Retina (tissue), 1 donor: ENCODE measurements at regions not wholly inside any gene's neighbourhood (a gene's known extent, or its start where the extent isn't known, plus 50 kb on each side); places are given as distances from the start of the nearest gene placed in this dataset.
"Not testable (repeated sequence)": the region's sequence is repeated elsewhere in the genome, so short reads cannot be mapped to it uniquely, and the experiment has no call there.

ENCODE experiments used
- DNase-seq: peaks from one replicate; pipeline ENCODE4 v3.0.0-alpha.2; 2016

GRCh38 chr1:214095896-214096295, 108.1 kb downstream of the PROX1 start:
- DNase-seq: not testable (repeated sequence)

DNA sequence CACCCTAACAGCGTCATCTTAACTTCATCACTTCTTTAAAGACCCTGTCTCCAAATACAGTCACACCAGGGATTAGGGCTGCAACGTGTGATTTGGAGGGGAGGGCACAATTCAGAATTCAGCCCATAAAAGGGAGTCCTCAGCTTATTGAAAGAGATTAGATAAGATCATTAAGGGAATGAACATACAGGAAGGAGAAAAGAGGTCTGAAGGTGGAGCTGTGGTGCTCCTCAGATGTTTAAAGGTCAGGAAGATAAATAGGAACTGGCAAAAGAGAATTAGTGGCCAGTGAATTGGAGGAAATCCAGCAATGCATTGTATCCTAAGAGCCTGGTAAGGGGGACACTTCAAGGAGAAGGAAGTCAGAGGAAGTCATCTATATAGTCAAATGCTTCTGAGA, 113.5 kb downstream of the PROX1 start:
- DNase-seq: no peak

- DNase-seq: no peak
Observed at GRCh38 chr1:214101828-214102227, 114.1 kb downstream of the PROX1 start.

GRCh38 chr1:214102907-214103306, 115.1 kb downstream of the PROX1 start:
- no peak for DNase-seq

DNA sequence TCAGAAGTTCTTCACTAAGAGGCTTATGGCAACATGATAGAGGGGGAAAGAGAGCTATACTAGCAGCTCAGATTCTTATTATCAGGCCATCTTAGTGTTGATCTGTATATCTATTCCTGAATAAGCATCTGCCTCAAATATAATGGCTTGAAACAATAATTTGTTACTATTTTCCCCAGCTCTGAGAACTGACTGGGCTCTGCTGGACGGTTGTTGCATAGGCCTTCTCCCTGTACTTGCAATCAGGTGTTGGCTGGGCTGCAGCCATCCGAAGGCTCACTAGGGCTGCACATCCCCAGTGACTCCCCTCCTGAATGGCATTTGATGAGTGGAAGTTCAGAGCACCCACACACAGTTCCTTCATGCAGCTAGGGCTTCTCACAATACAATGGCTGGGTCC, 116.0 kb downstream of the PROX1 start:
- DNase-seq: no peak

DNA sequence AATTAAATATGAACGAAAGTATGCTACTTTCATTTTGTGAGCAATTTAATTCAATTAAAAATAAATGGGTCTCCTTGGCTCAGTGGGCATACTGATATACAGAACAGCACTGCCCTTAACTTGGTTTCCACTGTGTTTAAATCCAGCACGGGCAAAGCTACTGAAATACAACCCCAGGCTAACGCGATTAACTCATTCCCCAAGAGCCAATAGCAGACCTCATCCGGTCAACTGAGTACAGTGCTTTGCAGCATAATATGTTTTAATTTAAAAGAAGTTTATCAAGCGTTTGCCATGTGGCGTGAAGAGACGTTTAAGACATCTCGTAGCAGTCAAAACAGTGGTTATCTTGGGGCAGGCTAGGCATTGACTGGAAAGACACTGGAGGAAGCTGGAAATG, 118.6 kb downstream of the PROX1 start:
- no peak for DNase-seq

- DNase-seq: no peak
Observed at GRCh38 chr1:214107322-214108096, 119.7 kb downstream of the PROX1 start.

- DNase-seq: no peak
Observed at GRCh38 chr1:214108097-214108446, 120.3 kb downstream of the PROX1 start.

DNA sequence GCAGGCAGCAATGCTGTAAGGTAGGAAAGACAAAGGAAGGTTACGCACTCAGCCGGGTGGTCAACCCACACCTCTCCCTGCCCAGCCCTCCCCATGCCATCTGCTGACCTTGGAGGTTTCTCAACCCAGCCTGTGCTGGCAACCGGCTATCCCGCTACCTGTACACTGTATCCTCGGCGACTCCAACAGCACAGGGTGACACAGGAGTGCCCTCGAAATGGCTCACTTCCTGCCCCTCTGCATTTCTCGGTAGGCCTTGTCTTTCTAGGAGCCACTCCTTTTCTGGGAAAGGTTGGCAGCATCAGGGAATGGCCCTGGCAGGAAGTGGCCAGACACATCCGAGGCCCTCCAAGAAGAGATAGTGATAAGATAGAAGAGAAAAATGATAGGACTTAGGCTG, 124.0 kb downstream of the PROX1 start:
- no peak for DNase-seq

- DNase-seq: no peak
Observed at GRCh38 chr1:214116258-214116657, 128.5 kb downstream of the PROX1 start.

- no peak for DNase-seq
Observed at GRCh38 chr1:214117780-214118179, 130.0 kb downstream of the PROX1 start.

GRCh38 chr1:214120191-214120590, 132.4 kb downstream of the PROX1 start:
- DNase-seq: no peak

DNA sequence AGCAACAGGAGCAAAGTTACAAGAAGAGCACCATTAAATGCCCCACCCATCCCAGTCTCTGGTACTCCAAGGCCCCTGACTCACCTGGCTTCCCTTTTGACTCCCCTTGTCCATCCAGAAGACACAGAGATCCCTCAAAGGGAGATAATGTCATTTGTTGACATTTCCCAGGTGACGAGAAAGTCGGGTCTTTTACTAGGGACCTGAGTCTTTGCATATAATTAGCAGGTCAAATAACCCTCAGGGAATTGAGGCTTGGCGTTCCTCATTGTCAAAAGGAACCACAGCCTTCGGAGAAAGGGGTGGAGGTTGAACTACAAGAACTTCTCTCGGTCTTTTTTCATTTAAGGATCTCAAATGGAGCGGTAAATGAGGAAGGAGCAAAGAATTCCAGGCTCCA, 133.2 kb downstream of the PROX1 start:
- no peak for DNase-seq

DNA sequence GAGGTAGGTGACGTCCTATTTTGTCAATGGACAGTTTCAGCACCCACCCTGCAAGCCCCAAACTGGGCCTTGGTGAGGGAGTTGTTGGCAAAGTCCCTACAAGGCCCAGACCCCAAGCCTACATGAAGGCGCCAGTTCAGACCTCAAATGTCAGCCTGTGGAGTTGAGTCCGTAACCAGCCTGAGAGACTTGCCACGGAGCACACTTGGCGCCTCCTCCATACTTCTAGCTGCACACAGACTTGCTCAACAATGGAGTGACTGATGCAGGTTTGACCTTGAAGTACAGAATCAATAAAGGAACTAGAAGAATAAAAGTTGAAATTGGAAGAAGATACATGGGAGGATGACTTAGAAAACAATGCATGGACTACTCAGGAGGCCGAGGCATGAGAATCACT, 134.3 kb downstream of the PROX1 start:
- no peak for DNase-seq

DNA sequence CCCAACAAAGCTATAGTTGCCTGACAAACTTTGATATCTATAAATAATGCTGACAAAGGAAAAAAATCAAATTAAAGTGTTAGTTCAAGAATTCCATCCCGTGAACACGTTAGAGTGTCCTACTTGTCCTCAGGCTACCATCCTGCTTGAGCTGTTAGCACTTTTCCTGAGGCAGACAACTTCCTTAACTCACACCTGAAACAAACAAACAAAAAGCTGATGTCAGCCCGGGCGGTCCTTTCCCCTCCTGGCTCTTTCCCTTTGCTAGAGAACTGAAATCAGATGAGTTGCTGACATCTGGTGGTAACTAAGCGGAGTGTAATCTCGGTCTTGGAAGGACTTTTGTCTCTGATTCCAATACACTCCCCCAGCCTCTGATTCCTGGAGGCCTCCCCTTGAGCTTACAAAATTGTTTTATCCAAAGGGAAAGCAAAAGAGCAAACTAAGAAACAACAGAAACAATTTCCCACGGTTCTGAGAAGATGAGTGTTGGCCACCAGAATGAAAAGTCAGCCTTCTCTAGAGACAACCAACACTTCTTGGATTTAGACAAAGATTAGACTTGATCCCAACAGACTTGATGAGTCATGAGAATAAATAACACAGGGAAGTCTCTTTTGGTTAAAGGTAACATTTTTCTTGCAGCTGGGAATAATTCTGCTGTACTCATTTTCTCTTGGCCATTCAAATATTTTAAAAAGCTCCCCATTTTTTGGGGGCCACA, 135.4 kb downstream of the PROX1 start:
- peak; percentile 67 for DNase-seq

GRCh38 chr1:214124281-214124805, 136.6 kb downstream of the PROX1 start:
- no peak for DNase-seq

DNA sequence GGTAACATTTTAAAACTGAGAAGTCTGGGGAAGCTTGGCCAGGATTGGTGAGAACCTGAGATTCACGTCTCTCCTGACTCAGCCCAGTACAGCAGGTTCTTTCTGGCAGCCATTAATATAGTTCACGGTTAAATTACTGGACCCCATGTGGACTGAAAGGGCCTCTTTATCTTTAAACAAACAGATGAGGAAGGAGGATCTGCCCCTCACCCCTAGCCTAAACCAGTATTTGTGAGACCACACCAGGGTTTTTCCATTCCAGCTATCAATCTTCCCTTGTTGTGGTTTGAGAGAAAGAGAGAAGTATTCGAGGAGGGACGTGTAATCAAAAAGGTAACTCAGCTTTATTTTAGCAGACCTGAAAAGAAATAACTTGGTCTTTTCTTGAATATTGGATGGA, 137.1 kb downstream of the PROX1 start:
- no peak for DNase-seq

DNA sequence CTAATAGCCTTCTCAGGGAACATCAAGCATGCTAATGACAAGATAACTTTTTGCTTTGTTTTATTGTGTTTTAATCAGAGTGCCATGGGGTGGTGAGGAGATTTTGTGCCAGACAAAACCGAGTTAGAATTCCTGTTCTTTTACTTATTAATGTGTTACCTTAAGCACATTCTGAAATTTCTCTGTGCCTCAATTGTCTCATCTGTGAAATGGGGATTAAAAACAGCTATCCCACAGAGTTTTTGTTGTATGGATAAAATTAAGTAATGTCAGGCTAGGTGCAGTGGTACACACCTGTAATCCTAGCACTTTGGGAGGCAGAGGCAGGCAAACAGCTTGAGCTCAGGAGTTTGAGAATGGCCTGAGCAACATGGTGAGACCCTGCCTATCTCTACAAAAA, 138.0 kb downstream of the PROX1 start:
- no peak for DNase-seq

DNA sequence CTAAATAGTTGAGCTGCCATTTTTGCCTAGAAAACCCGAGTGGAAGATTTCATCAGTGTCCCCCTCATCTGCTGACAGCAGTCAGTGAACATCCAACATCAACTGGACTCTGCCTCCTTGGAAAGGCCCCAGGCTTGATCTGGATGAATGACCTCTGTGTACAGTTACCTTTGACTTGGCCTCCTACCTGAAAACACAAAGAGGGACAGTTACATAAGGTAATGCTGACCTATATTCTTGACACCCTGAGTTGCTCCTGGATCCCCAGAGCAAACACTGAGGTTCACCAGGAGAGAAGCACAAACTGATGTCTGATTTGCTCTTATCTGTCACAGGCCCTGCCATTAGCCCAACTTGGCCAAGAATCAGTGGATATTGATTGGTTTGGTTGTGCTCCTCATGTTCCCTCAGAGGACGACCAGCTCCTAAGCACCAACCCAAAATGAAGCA, 138.9 kb downstream of the PROX1 start:
- DNase-seq: no peak

GRCh38 chr1:214127705-214128104, 139.9 kb downstream of the PROX1 start:
- no peak for DNase-seq

- DNase-seq: peak; percentile 14
Observed at GRCh38 chr1:214135886-214136285, 145.1 kb upstream of the SMYD2 start.

DNA sequence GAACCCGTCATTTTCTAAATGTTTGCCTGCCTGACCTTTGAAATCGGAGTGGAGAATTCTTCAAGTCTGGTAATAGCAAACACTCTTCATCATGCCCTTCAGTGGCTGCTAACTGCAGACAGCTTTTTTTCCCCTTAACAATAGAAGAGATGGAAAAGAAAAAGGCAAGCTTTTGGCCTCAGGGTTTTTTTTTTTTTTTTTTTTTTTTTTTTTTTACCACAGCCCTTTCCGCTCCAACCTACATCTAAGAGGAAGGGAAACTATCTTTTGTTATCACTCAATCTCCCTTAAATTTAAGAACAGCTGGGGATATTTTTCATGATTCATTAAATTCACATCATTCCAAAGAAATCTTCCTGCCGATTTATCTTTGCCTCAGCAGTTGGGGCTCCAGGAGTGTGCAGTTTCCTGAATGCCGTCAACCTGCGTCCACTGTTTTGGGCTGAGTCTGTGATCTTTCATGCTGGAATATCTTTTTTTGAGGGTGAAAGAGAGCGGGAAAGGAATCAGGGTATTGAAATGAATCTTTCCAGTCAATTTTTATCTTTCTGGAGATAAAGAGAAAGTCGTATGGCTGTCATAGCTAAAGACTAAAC, 144.5 kb upstream of the SMYD2 start:
- peak; percentile 9 for DNase-seq

DNA sequence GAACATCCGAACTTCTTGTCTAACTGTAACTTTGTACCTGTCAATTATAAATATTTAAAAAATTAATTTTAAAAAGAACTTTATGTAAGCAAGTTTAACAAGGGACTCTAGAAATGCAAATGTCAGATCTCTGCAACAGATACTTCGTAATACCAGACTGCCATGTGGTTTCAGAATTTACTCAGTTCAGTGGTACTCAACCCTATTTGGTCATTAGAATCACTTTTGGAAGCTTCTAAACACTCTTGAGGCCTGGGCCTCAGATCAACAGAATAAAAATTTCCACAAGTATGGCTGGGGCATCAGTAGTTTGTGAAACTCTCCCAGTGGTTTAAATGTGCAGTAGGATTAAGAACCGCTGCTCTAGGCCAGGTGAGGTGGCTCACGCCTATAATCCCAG, 139.5 kb upstream of the SMYD2 start:
- DNase-seq: no peak
